H1 (cell line): ENCODE measurements at regions not wholly inside any gene's neighbourhood (a gene's known extent, or its start where the extent isn't known, plus 50 kb on each side); places are given as distances from the start of the nearest gene placed in this dataset.

Experiments used
- CTCF ChIA-PET: fragments of 300-600 bp; sonication (Branson Sonifier 250); formaldehyde crosslinking; loops from one replicate; lab custom pipeline; 2021; ENCODE audit not compliant: partially characterized antibody; lab: Charles Lee
- POLR2A ChIA-PET: fragments of 300-600 bp; sonication (Branson Sonifier 250); formaldehyde crosslinking; loops from one replicate; lab custom pipeline; 2021; ENCODE audit warnings: inconsistent platforms; ENCODE audit not compliant: partially characterized antibody; lab: Charles Lee
- DNase-seq, 2 experiments: peaks; one replicate each; pipeline versions ENCODE4 v3.0.0 to v3.0.0-alpha.2; 2010 to 2022; ENCODE audit warnings: low spot score in 2 of 2, low read depth in 1 of 2, mixed read lengths in 1 of 2
- FAIRE-seq: peaks from 2 replicates; lab custom pipeline; 2011; peaks lifted over from hg19 to GRCh38; lab: Jason Lieb, UNC
- H2AFZ ChIP-seq: 2 replicates; pipeline ENCODE4 v1.8.1; 2012; ENCODE audit warnings: low read length, inconsistent platforms
- H2AK5ac ChIP-seq: 2 replicates; pipeline ENCODE4 v1.6.1; 2013; ENCODE audit warnings: low read depth, low read length
- H2BK120ac ChIP-seq: replicated peaks from 2 replicates; pipeline ENCODE3; 2013; ENCODE audit warnings: low read depth, low read length, inconsistent platforms
- H2BK12ac ChIP-seq: 2 replicates; pipeline ENCODE4 v1.6.1; 2013; ENCODE audit warnings: low read depth, low read length
- H2BK15ac ChIP-seq: 2 replicates; pipeline ENCODE4 v1.6.1; 2013; ENCODE audit warnings: low read length
- H2BK20ac ChIP-seq: 2 replicates; pipeline ENCODE4 v1.6.1; 2013; ENCODE audit warnings: low read length
- H2BK5ac ChIP-seq: 2 replicates; pipeline ENCODE4 v1.6.1; 2013; ENCODE audit warnings: low read depth, low read length
- H3K14ac ChIP-seq: 2 replicates; pipeline ENCODE4 v1.6.1; 2013; ENCODE audit warnings: inconsistent platforms; ENCODE audit not compliant: insufficient read length
- H3K18ac ChIP-seq: 2 replicates; pipeline ENCODE4 v1.6.1; 2013; ENCODE audit warnings: low read length; ENCODE audit errors: extremely low read depth
- H3K23ac ChIP-seq: 2 replicates; pipeline ENCODE4 v1.6.1; 2013; ENCODE audit warnings: inconsistent platforms; ENCODE audit not compliant: insufficient read length
- H3K23me2 ChIP-seq: 2 replicates; pipeline ENCODE4 v1.6.1; 2013; ENCODE audit warnings: low read depth, low read length
- H3K27ac ChIP-seq: 2 replicates; pipeline ENCODE4 v1.6.1; 2011; ENCODE audit warnings: low read depth, low read length, inconsistent platforms
- H3K27me3 ChIP-seq, 4 experiments: replicated peaks in 1 of 4; 1 replicate in 1 of 4; 2 replicates in 3 of 4; pipeline versions ENCODE4 v1.6.1 to v1.8.1; 2011 to 2013; ENCODE audit warnings: low read length in 3 of 4, mild to moderate bottlenecking in 3 of 4, inconsistent platforms in 2 of 4, mixed read lengths in 2 of 4, moderate library complexity in 1 of 4; ENCODE audit not compliant: control insufficient read depth in 3 of 4, insufficient read depth in 3 of 4; ENCODE audit errors: extremely low read depth in 1 of 4
- H3K36me3 ChIP-seq, 4 experiments: 2 replicates each; pipeline versions ENCODE4 v1.6.1 to v1.8.1; 2011 to 2013; ENCODE audit warnings: mild to moderate bottlenecking in 4 of 4, low read length in 3 of 4, moderate library complexity in 2 of 4, control low read depth in 1 of 4, inconsistent platforms in 1 of 4; ENCODE audit not compliant: insufficient read depth in 4 of 4, control insufficient read depth in 2 of 4
- H3K4ac ChIP-seq: replicated peaks from 2 replicates; pipeline ENCODE3; 2013; ENCODE audit warnings: low read length, low read depth, mixed read lengths, inconsistent platforms; ENCODE audit not compliant: insufficient read length
- H3K4me1 ChIP-seq, 4 experiments: replicated peaks in 1 of 4; 1 replicate in 1 of 4; 2 replicates in 3 of 4; pipeline versions ENCODE4 v1.6.1 to v1.8.1; 2011 to 2013; ENCODE audit warnings: low read length in 3 of 4, inconsistent platforms in 2 of 4, mixed read lengths in 1 of 4; ENCODE audit not compliant: insufficient read depth in 4 of 4, control insufficient read depth in 3 of 4
- H3K4me2 ChIP-seq, 2 experiments: 2 replicates each; pipeline versions ENCODE4 v1.6.1 to v1.8.1; 2011 to 2013; ENCODE audit warnings: low read depth in 2 of 2, low read length in 2 of 2, control low read depth in 1 of 2, inconsistent platforms in 1 of 2, mild to moderate bottlenecking in 1 of 2; ENCODE audit not compliant: insufficient read depth in 1 of 2
- H3K4me3 ChIP-seq, 4 experiments: fragments of 200-600, 300-600 bp in 1 of 4; sonication (generic), shearing (Covaris generic), sonication (Bioruptor Twin) in 1 of 4; 2 replicates each; pipeline versions ENCODE4 v1.5.1 to v1.8.1; 2011 to 2016; ENCODE audit warnings: low read length in 4 of 4, low read depth in 3 of 4, control low read depth in 2 of 4, inconsistent platforms in 2 of 4, mild to moderate bottlenecking in 2 of 4, mixed read lengths in 1 of 4, moderate library complexity in 1 of 4; ENCODE audit not compliant: insufficient read depth in 2 of 4; ENCODE audit errors: extremely low read depth in 1 of 4
- H3K56ac ChIP-seq: replicated peaks from 2 replicates; pipeline ENCODE3; 2013; ENCODE audit warnings: low read depth, mild to moderate bottlenecking, mixed read lengths, low read length, inconsistent platforms; ENCODE audit not compliant: insufficient read length
- H3K79me1 ChIP-seq: 2 replicates; pipeline ENCODE4 v1.6.1; 2013; ENCODE audit warnings: low read depth, low read length, control low read depth
- H3K79me2 ChIP-seq, 2 experiments: 2 replicates each; pipeline versions ENCODE4 v1.6.1 to v1.8.1; 2012 to 2013; ENCODE audit warnings: low read length in 2 of 2, mild to moderate bottlenecking in 2 of 2, inconsistent platforms in 1 of 2; ENCODE audit not compliant: insufficient read depth in 2 of 2, control insufficient read depth in 1 of 2
- H3K9ac ChIP-seq, 4 experiments: replicated peaks in 1 of 4; 1 replicate in 1 of 4; 2 replicates in 3 of 4; pipeline versions ENCODE4 v1.6.1 to v1.8.1; 2011 to 2013; ENCODE audit warnings: low read depth in 3 of 4, low read length in 3 of 4, control low read depth in 2 of 4, mild to moderate bottlenecking in 2 of 4, moderate library complexity in 2 of 4, inconsistent platforms in 1 of 4; ENCODE audit errors: extremely low read depth in 1 of 4
- H3K9me3 ChIP-seq, 2 experiments: 2 replicates each; pipeline versions ENCODE4 v1.6.1 to v1.8.1; 2012 to 2013; ENCODE audit warnings: mild to moderate bottlenecking in 2 of 2, moderate library complexity in 2 of 2, control low read depth in 1 of 2, inconsistent platforms in 1 of 2, low read depth in 1 of 2, low read length in 1 of 2, mixed read lengths in 1 of 2; ENCODE audit not compliant: insufficient read depth in 2 of 2
- H4K20me1 ChIP-seq, 2 experiments: replicated peaks in 1 of 2; 2 replicates each; pipeline versions ENCODE3 to v1.8.1; 2011 to 2013; ENCODE audit warnings: inconsistent platforms in 2 of 2, low read length in 2 of 2, mild to moderate bottlenecking in 1 of 2; ENCODE audit not compliant: insufficient read depth in 2 of 2, control insufficient read depth in 1 of 2
- H4K5ac ChIP-seq: 2 replicates; pipeline ENCODE4 v1.6.1; 2013; ENCODE audit warnings: low read length, low read depth, mixed read lengths, inconsistent platforms; ENCODE audit not compliant: insufficient read length
- H4K8ac ChIP-seq: 2 replicates; pipeline ENCODE4 v1.8.0; 2013; ENCODE audit warnings: mild to moderate bottlenecking, moderate library complexity, low read length, inconsistent platforms; ENCODE audit not compliant: insufficient read depth; ENCODE audit errors: extremely low read depth
- H4K91ac ChIP-seq: replicated peaks from 2 replicates; pipeline ENCODE3; 2013; ENCODE audit warnings: low read length, mixed read lengths, inconsistent platforms; ENCODE audit not compliant: insufficient read length
- BACH1 ChIP-seq: IDR thresholded peaks from 2 replicates; pipeline ENCODE4 v1.6.1; 2012; ENCODE audit warnings: low read length, improper control_type of control experiment
- CBX8 ChIP-seq: fragments of 300-800, 300-1000 bp; sonication (generic); IDR thresholded peaks from 2 replicates; pipeline ENCODE4 v1.7.1; 2016; ENCODE audit warnings: low read depth, low read length, borderline replicate concordance
- CEBPB ChIP-seq: IDR thresholded peaks from 2 replicates; pipeline ENCODE4 v1.6.1; 2012; ENCODE audit warnings: low read depth, low read length
- E2F6 ChIP-seq: IDR thresholded peaks from 2 replicates; pipeline ENCODE4 v1.6.1; 2012; ENCODE audit warnings: inconsistent platforms
- GABPA ChIP-seq: IDR thresholded peaks from 2 replicates; pipeline ENCODE4 v1.6.1; 2011; ENCODE audit warnings: mild to moderate bottlenecking, low read length, moderate library complexity, borderline replicate concordance; ENCODE audit not compliant: insufficient read depth
- HDAC2 ChIP-seq, 2 experiments: fragments of 300-600 bp in 1 of 2; sonication (generic) in 1 of 2; IDR thresholded peaks; 2 replicates each; pipeline ENCODE4 v1.6.1; 2011 to 2012; ENCODE audit warnings: low read depth in 2 of 2, low read length in 2 of 2, mild to moderate bottlenecking in 2 of 2, moderate library complexity in 2 of 2, borderline replicate concordance in 1 of 2, inconsistent platforms in 1 of 2
- RXRA ChIP-seq: IDR thresholded peaks from 2 replicates; pipeline ENCODE4 v1.6.1; 2011; ENCODE audit warnings: low read depth, mild to moderate bottlenecking, low read length, moderate library complexity; ENCODE audit not compliant: insufficient read depth
- SAP30 ChIP-seq: fragments of 300-600 bp; sonication (generic); IDR thresholded peaks from 2 replicates; pipeline ENCODE4 v1.7.1; 2012; ENCODE audit warnings: low read length, moderate library complexity, mild to moderate bottlenecking, inconsistent platforms; ENCODE audit not compliant: insufficient read depth, insufficient replicate concordance
- SIN3A ChIP-seq, 2 experiments: IDR thresholded peaks in 1 of 2; conservative IDR thresholded peaks in 1 of 2; 2 replicates each; pipeline ENCODE4 v1.6.1; 2011 to 2012; ENCODE audit warnings: low read length in 2 of 2, improper control_type of control experiment in 1 of 2, low read depth in 1 of 2, mild to moderate bottlenecking in 1 of 2
- SP2 ChIP-seq: IDR thresholded peaks from 2 replicates; pipeline ENCODE4 v1.6.1; 2012; ENCODE audit warnings: mild to moderate bottlenecking, low read length, inconsistent platforms
- SP4 ChIP-seq: IDR thresholded peaks from 2 replicates; pipeline ENCODE4 v1.6.1; 2012; ENCODE audit warnings: low read length, inconsistent platforms
- TEAD4 ChIP-seq: IDR thresholded peaks from 2 replicates; pipeline ENCODE4 v1.6.1; 2012; ENCODE audit warnings: low read depth, low read length, inconsistent platforms, mixed read lengths
- YY1 ChIP-seq: IDR thresholded peaks from 2 replicates; pipeline ENCODE4 v1.6.1; 2011; ENCODE audit warnings: low read depth, mild to moderate bottlenecking, low read length
- whole genome bisulfite sequencing, 2 experiments: shearing (Covaris generic) in 1 of 2; methylation state at CpG; one replicate each; pipeline versions ENCODE4 v1.1.6 to v1.1.7; 2013 to 2015; ENCODE audit warnings: low lambda C conversion rate in 2 of 2, mixed read lengths in 2 of 2, inconsistent platforms in 1 of 2, low coverage in 1 of 2, missing lambda C conversion rate in 1 of 2; ENCODE audit not compliant: insufficient replicate concordance in 2 of 2, insufficient coverage in 1 of 2, insufficient read length in 1 of 2; ENCODE audit errors: extremely low coverage in 1 of 2, missing lambda C conversion rate in 1 of 2; 5-methylcytosine and 5-hydroxymethylcytosine counted together

DNA sequence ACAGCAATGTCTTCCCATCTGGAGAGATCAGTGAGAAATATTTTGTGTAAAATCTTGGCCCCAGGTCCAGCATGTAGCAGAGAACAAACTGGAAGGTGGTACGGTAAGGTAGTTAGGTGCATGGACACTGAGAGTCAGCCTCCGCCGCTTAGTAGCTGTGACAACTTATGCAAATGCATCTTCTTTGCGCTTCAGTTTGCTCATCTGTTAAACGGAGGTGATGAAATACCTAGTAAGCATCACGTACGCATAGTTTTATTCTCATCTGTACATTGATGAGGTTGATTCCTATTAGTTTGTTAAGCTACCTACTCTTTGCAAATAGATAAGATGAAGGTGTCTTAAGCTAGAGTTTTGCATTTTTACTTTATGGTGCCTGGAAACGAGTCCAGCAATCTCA, 80.0 kb upstream of the MSX1 start:
- no peak overlapping the region for H3K27ac ChIP-seq
- POLR2A ChIA-PET, result interaction anchor here (1.4 kb wide), 1 partner anchor 13 kb away, joined by 3 read pairs; no protein-coding TSS in a partner anchor
- no peak overlapping the region for H2BK15ac ChIP-seq
- H3K4ac ChIP-seq, result no peak overlapping the region
- H4K5ac ChIP-seq, result no peak overlapping the region
- H3K56ac ChIP-seq, result no peak overlapping the region
- TF ChIP-seq SAP30 (no peak), BACH1 (no peak), CEBPB (no peak), GABPA (no peak), RXRA (no peak), SIN3A (conservative IDR thresholded peaks at IDR 0.05 in 1 of 2, IDR thresholded peaks at IDR 0.05 in 1 of 2; ENCODE audit: low read depth in 1 of 2, low read length in 2 of 2) (no peak), CBX8 (no peak), E2F6 (no peak), SP2 (no peak), HDAC2 (IDR thresholded peaks at IDR 0.05; ENCODE audit: borderline replicate concordance in 1 of 2, low read depth in 2 of 2, low read length in 2 of 2) (no peak), SP4 (no peak), TEAD4 (no peak), YY1 (no peak)
- peaks cover 0 to 2% (median 0%) of the 10 kb centered on the region in 4 experiments; a peak in 1 of 7 replicates for H3K27me3 ChIP-seq
- FAIRE-seq, result no peak
- H3K9ac ChIP-seq, result no peak overlapping the region
- no peaks in the 10 kb centered on the region for H3K36me3 ChIP-seq
- H3K23me2 ChIP-seq, result no peaks in the 10 kb centered on the region
- CTCF ChIA-PET, result interaction anchor here (0.8 to 2.2 kb wide), 5 partner anchors 18 to 260 kb away, joined by 3 to 11 read pairs (median 3); no protein-coding TSS in a partner anchor
- H2AK5ac ChIP-seq, result no peak overlapping the region
- H4K20me1 ChIP-seq, result peaks cover 0 to 2% of the 10 kb centered on the region in 2 experiments
- no peak overlapping the region for H3K18ac ChIP-seq
- WGBS, 2 experiments, result 91% methylated on average over 8 of the region's 8 CpGs; no CpG with 5 or more reads in 1 of the 2 experiments
- no peak overlapping the region for H4K91ac ChIP-seq
- 0 out of 4 replicates have a peak, but pooled peaks cover 0 to 2% of the 10 kb centered on the region in 2 experiments for H3K9me3 ChIP-seq
- no peak overlapping the region for H3K23ac ChIP-seq
- H2BK12ac ChIP-seq, result no peak overlapping the region
- H3K4me2 ChIP-seq, result no peak overlapping the region
- no peaks in the 10 kb centered on the region for H3K79me1 ChIP-seq
- H2BK5ac ChIP-seq, result no peak overlapping the region
- H3K79me2 ChIP-seq, result no peaks in the 10 kb centered on the region
- no peak overlapping the region for H3K4me3 ChIP-seq
- H3K14ac ChIP-seq, result no peak overlapping the region
- H2BK20ac ChIP-seq, result no peak overlapping the region
- H2BK120ac ChIP-seq, result no peak overlapping the region
- no peak overlapping the region for H4K8ac ChIP-seq
- H3K4me1 ChIP-seq, result peaks cover 0 to 11% (median 0%) of the 10 kb centered on the region in 4 experiments; a peak in 1 of 7 replicates
- DNase-seq, result no peak
- H2AFZ ChIP-seq, result no peak overlapping the region
